GM19397 (cell line): ENCODE measurements at regions not wholly inside any gene's neighbourhood (a gene's known extent, or its start where the extent isn't known, plus 50 kb on each side); places are given as distances from the start of the nearest gene placed in this dataset.
"Not testable (repeated sequence)": the region's sequence is repeated elsewhere in the genome, so short reads cannot be mapped to it uniquely, and the experiment has no call there.

Experiments used
- ATAC-seq: cut with Tn5 transposase; IDR thresholded peaks from one replicate; pipeline ENCODE4 v1.9.1; 2021; ENCODE audit warnings: mild to moderate bottlenecking, moderate library complexity; ENCODE audit not compliant: unreplicated experiment

DNA sequence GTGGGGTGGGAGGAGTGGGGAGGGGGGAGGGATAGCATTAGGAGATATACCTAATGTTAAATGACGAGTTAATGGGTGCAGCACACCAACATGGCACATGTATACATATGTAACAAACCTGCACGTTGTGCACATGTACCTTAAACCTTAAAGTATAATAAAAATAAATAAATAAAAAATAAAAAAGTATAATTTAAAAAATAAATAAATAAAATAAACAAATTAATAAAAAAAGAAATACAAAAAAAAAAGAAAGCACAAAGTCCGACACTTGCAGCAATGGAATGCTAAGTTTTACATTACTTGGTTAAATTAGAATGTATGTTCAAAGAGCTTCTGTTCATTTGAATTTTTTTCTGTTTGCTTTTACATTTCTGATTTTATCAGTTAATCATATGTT is 236.5 kb upstream of the POGK start:
- ATAC-seq = not testable (repeated sequence)

DNA sequence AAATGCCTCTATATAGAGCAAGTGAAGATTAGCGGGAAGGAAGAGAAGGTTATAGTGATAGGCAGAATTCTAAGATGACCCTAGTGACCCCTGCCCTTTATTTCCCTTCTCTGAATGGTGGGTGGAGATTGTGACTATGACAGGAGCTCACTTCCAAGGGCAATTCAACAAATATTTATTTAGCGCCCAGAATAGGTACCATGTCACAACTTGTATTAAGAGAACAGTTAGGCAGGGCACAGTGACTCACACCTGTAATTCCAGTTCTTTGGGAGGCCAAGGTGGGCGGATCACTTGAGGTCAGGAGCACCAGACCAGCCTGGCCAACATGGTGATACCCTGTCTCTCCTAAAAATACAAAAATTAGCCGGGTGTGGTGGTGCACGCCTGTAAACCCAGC is 236.0 kb upstream of the POGK start:
- no peak for ATAC-seq

DNA sequence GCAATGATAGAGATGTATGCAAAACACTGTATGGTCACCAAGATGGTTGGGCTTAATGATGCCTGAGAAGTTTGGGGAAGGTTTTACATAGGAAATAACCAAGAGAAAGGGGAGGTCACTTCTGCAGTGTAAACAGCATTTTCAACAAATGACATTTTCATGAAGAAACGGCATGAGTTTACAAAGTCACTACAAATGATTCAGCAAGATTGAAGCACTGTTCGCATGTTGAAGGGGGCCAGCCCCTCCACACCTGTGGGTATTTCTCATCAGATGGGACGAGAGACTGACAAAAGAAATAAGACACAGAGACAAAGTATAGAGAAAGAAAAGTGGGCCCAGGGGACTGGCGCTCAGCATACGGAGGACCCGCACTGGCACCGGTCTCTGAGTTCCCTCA is 234.1 kb upstream of the POGK start:
- ATAC-seq = no peak

DNA sequence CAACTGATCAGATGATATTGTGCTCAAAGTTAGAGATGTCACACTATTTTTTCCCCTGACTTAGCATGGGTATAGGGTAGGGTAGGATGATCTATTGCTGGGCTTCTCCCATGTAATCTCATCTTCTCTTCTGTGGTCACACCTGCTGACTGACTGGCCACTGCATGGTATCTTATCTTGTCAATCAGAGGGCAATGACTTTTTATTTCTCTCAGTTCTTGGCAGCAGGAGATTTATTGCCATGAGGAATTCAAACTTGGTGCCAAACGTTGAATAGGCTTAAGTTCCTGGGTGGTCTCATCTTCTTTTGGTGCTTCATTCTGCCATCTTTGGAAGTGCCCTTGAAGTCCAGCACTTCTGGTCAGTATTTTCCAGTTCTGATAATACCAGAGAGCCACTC is 226.4 kb upstream of the POGK start:
- no peak for ATAC-seq

DNA sequence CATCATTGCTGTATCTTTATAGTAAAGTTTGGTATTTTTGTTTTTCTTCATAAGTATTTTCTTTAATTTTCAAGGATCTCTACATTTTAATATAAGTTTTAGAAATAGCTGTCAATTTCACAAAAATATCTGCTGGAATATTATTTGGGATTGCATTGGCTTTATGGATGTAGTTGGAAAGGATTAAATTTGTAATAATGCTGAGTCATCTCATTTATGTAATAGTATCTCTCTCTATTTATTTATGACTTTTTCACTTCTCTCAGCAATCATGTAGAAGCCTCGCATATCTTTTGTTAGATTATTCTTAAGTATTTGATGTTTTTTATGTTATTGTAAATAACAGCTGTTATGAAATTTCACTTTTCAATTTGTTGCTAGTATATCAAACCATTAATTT is 223.1 kb upstream of the POGK start:
- ATAC-seq = no peak

DNA sequence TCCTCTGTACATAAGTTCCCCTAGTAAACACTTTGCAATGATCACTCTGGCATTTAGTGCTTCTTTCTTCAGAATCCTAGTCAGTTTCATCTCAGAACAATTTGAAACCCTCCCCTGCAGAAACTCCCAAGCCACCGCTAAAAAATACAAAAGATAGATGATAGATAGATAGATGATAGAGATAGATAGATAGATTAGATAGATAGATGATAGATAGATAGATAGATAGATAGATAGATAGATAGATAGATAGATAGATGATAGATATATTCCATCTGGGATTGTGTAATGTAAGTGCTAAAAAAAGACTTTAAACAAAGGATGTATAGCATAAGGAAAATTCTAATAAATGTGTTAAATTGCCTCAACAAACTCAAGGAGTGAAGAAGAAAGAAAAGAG is 212.6 kb upstream of the POGK start:
- ATAC-seq = no peak

DNA sequence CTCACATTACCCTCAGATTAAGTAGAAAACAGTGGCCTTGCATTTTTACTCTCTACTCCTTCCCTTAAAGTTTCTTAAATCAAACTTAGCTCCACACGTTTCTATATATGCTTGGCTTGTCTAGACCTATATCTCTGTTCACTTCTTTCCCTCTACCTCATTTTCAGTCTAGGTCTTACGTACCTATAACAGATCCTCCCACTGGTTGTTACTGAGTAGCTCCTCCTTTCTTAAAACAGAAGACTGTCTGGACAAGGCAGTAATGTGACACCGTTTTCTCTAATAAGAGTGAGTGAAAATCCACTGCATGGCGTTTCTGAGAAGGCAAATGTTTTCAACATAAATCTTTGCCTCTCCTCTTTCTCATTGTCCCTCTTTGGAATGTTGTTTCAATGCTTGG is 211.7 kb upstream of the POGK start:
- ATAC-seq = no peak

DNA sequence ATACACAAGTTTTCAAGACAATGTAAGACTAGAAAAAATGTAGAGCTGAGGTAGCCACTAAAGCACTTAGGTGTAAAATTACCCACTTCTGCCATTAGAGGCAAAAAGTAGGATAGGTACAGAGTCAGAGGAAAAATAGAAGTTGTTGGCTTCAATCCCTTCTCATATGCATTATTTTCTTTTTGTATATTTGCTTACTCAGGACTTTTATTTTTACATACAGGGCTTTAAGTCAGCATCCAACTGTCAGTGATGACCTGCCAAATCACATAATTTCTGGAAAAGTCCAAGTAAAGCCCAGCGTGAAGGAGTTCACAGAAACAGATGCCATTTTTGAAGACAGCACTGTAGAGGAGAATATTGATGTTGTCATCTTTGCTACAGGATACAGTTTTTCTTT is 211.0 kb upstream of the POGK start:
- no peak for ATAC-seq

DNA sequence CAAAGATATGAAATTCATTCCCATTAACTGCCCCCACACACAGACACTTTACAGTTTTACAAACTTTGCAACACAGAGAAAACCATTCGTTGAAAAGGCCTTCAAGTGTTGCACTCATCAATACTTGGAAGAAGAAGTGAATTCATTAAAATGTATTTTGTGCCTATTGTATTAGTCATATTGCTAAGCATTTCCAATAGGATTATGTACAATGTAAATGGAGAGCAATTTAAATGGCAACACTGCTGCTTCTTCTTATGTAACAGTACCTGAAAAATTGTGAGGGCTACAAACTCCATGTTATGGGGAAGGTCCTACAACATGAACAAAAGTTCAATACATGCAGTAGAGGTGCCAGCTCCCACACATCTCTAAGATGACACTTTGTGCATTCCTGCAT is 209.3 kb upstream of the POGK start:
- no peak for ATAC-seq

DNA sequence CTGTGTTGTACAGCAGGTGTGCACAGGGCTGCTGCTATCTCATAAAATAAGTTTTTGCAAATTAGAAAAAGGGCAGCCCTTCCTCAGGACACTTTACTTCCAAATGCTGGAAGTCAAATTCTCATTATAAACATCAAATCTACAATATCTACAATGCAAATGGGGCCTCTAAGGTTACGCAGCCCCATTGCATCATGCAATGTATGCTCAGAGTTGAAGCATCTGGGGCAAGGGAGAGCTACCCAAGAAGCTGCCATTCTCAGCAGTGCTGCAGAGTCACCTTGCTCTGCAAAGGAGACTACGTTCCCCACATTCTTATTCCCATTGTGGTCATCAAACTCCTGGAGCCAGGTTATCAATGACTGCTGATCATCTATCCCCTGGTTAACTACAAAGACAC is 208.9 kb upstream of the POGK start:
- ATAC-seq = no peak

DNA sequence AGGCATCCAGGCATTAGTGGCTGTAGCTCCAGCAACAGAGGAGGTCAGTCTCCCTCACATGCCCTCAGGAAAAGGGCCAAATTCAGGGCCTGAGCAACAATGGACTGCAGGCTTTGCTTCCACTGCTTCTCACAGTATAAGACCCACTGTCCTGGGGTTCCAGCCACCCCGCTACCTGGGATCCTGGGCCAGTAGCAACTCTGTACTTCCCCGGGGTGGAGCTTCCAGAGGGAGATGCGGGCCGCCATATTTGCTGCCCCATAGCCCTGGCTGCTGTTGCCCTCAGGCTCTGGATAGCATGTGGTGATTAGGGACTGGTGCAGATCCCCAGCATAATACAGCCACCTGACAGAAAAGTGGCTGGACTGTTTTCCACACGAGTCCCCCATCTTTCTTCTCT is 201.1 kb upstream of the POGK start:
- ATAC-seq = no peak

DNA sequence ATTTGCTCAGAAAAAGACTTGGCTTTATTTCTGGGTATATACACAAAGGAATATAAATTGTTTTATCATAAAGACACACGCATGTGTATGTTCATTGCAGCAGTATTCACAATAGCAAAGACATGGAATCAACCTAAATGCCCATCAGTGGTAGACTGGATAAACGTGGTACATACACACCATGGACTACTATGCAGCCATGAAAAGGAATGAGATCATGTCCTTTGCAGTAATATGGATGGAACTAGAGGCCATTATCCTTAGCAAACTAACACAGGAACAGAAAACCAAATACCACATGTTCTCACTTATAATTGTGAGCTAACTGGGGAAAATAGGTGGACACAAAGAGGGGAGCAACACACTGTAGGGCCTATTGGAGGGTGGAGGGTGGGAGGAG is 182.0 kb upstream of the POGK start:
- ATAC-seq = not testable (repeated sequence)

DNA sequence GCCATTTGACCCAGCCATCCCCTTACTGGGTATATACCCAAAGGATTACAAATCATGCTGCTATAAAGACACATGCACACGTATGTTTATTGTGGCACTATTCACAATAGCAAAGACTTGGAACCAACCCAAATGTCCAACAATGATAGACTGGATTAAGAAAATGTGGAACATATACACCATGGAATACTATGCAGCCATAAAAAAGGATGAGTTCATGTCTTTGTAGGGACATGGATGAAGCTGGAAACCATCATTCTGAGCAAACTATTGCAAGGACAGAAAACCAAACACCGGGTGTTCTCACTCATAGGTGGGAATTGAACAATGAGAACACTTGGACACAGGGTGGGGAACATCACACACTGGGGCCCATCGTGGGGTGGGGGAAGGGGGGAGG is 172.5 kb upstream of the POGK start:
- not testable (repeated sequence) for ATAC-seq

DNA sequence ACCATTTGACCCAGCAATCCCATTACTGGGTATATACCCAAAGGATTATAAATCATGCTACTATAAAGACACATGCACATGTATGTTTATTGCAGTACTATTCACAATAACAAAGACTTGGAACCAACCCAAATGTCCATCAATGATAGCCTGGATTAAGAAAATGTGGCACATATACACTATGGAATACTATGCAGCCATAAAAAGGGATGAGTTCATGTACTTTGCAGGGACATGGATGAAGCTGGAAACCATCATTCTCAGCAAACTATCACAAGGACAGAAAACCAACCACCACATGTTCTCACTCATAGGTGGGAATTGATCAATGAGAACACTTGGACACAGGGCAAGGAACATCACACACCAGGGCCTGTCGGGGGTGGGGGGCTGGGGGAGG is 171.7 kb upstream of the POGK start:
- ATAC-seq = not testable (repeated sequence)

DNA sequence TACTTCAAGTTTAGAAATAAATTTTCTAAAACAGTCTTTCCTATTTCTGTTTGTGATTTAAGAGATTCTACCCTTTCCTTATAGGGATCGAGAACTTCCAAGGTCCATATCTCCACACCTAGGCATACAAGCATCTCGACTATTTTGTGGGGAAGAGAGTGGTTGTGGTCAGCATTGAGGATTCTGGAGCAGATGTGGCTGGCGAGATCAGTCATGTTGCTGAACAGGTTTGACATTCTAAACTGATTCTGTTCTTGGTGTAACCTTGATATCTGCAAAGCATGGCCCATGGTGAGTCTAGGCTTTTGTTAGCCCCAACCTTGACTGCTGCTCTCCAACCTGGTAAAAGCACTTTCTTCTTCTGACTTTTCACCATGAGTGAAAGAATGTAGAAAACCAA is 167.6 kb upstream of the POGK start:
- ATAC-seq = no peak

DNA sequence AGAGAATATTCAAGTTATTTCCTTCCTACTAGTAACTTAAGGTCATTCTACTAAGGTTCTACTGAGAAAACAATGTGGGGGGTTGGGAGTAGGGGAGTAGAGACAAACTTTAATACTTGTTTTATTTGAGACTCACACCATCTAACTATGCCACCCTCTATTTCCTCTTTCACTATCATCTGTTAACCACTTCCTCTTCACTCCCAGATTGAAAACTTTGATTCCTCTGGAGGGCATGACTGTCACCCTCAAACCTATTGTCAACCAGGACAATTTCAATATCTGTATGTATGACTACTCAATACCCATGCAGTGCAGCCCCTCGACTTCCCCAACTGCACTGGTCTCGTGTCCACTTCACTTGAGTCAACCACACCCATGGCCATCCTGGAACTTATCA is 165.6 kb upstream of the POGK start:
- no peak for ATAC-seq

DNA sequence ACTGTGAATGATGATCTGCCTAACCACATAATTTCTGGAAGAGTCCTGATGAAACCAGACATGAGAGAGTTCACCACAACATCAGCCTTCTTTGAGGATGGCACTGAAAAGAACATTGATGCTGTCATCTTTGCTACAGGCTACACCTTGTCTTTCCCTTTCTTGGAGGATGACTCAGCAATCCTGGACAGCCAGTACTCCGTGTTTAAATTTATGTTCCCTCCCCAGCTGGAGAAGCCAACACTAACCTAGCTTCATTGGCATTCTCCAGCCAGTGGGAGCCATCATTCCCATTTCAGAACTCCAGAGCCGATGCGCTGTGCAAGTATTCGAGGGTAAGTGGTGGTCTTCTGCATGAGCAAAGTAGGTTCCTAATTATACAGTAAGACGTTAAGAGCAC is 164.1 kb upstream of the POGK start:
- no peak for ATAC-seq

DNA sequence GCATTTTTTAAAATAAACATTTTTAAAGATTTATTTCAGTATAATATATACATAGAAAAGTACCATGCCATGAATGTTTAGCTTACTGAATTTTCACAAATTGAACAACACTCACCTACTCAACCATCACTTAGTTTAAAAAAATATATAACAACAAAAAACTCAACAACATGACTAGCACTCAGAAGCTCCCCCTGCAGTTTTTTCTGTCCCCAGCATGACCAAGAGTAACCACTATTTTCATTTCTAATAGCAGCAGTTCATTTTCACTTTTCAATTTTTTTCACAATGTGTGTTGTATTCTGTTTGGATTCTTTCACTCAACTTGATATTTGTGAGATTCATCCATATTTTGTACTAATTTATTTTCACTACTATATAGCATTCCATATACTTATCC is 162.3 kb upstream of the POGK start:
- ATAC-seq = no peak

DNA sequence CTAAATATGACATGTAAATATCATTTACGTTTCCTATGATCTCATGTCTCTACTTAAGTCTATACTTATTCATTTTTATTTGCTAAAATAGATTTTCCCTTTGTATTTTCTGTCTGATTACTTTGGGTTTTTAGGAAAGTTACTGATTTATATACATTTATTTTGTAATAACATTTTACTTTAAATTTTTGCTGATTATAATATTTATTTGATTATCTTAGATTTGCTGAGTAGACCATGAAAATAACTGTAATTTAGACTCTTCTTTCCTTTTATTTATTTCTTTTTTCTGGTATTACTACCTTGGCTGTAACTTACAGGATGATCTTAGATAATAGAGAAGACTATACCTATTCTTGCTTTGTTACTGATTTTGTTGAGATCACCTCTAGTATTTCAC is 159.9 kb upstream of the POGK start:
- ATAC-seq = no peak

DNA sequence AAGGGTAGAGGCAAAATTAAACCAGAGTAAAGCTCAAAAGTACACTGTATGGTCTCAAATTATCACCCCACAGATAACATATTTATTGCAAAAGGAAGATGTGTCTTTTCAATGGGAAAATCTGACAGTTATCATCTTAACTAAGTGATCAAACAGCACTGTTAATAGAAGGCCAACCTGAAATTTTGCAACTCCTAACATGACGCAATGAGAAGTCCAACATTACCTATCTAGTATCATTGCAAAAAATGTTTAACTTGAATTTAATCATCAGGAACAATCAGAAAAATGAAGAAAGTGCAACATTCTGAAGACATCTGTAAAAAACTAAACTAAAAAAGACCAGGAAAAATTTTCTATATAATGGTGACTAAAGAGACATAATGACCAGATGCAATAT is 156.7 kb upstream of the POGK start:
- no peak for ATAC-seq

DNA sequence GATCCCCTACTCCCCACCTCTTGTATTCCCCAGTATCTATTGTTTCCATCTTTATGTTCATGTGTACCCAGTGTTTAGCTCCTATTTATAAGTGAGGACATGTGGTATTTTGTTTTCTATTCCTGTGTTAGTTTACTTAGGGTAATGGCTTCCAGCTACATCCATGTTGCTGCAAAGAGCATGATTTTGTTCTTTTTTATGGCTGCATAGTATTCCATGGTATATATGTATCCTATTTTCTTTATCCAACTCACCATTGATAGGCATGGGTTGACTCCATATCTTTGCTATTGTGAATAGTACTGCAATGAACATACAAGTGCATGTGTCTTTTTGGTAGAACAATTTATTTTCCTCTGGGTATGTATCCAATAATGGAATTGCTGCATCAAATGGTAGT is 154.6 kb upstream of the POGK start:
- not testable (repeated sequence) for ATAC-seq

DNA sequence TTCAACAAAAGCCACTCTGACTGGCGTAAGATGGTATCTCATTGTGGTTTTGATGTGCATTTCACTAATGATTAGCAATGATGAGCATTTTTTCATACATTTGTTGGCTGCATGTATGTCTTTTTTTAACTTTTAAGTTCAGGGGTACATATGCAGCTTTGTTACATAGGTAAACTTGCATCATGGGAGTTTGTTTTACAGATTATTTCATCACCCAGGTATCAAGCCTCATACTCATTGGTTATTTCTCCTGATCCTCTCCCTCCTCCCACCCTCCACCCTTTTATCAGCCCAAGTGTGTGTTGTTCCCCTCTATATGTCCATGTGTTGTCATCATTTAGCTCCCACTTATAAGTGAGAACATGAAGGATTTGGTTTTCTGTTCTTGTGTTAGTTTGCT is 154.1 kb upstream of the POGK start:
- ATAC-seq = no peak

DNA sequence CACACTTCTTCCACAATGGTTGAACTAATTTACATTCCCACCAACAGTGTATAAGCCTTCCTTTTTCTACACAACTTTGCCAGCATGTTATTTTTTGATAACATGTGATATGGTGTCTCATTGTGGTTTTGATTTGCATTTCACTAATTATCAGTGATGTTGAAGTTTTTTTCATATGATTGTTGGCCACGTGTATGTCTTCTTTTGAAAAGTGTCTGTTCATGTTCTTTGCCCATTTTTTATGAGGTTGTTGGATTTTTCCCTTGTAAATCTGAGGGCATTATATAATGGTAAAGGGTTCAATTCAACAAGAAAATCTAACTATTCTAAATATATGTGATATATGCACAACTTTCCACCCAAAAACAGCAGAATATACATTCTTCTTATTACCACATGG is 153.4 kb upstream of the POGK start:
- ATAC-seq = not testable (repeated sequence)

DNA sequence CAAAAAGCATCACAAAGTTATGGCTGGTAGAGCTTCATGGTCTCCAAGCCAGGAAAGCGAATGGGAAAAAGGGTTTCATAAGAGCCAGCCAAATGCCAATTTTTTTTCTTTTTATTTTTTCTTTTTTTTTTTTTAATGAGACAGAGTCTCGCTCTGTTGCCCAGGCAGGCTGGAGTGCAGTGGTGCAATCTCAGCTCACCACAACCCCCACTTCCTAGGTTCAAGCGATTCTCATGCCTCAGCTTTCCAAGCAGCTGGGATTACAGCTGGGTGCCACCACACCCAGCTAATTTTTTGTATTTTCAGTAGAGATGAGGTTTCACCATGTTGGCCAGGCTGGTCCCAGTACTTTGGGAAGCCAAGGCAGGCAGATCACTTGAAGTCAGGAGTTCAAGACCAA is 148.7 kb upstream of the POGK start:
- not testable (repeated sequence) for ATAC-seq
